ENCODE measurements at regions not wholly inside any gene's neighbourhood (a gene's known extent, or its start where the extent isn't known, plus 50 kb on each side); places are given as distances from the start of the nearest gene placed in this dataset.
"Not testable (repeated sequence)": the region's sequence is repeated elsewhere in the genome, so short reads cannot be mapped to it uniquely, and the experiment has no call there.

DNA sequence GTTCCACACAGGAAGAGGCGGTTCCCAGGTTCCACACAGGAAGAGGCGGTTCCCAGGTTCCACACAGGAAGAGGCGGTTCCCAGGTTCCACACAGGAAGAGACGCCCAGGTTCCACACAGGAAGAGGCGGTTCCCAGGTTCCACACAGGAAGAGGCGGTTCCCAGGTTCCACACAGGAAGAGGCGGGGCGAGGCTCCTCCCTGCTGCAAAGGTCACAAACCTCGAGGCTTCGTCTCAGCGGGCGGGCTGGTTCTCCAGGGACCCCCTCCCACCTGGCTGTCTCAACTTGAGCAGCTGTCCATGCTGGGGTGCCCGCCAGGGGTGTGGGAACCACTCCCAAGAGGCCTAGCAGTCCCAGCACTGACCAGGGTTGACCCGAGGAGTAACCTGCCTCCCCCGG, 94.3 kb upstream of the RUFY1 start:
- TF ChIP-seq POLR2AphosphoS5 (IDR thresholded peaks at IDR 0.05; ENCODE audit: insufficient read depth, low read depth, low read length); EZH2 (IDR thresholded peaks at IDR 0.05; ENCODE audit: borderline replicate concordance, low read depth, low read length, severe bottlenecking): not testable (repeated sequence)
- TF ChIP-seq, protein P1, sequence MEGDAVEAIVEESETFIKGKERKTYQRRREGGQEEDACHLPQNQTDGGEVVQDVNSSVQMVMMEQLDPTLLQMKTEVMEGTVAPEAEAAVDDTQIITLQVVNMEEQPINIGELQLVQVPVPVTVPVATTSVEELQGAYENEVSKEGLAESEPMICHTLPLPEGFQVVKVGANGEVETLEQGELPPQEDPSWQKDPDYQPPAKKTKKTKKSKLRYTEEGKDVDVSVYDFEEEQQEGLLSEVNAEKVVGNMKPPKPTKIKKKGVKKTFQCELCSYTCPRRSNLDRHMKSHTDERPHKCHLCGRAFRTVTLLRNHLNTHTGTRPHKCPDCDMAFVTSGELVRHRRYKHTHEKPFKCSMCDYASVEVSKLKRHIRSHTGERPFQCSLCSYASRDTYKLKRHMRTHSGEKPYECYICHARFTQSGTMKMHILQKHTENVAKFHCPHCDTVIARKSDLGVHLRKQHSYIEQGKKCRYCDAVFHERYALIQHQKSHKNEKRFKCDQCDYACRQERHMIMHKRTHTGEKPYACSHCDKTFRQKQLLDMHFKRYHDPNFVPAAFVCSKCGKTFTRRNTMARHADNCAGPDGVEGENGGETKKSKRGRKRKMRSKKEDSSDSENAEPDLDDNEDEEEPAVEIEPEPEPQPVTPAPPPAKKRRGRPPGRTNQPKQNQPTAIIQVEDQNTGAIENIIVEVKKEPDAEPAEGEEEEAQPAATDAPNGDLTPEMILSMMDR (IDR thresholded peaks at IDR 0.05; ENCODE audit: extremely low read depth in 1 of 2, insufficient read depth in 1 of 2, low read depth in 1 of 2, low read length in 2 of 2): not testable (repeated sequence)

Measured in endothelial cell of umbilical vein (primary cell).